ENCODE measurements at regions not wholly inside any gene's neighbourhood (a gene's known extent, or its start where the extent isn't known, plus 50 kb on each side); places are given as distances from the start of the nearest gene placed in this dataset.
"Not testable (repeated sequence)": the region's sequence is repeated elsewhere in the genome, so short reads cannot be mapped to it uniquely, and the experiment has no call there.

GRCh38 chr21:9031482-9032374, 1489.7 kb upstream of the TPTE start:
- TF ChIP-seq KDM4A (IDR thresholded peaks at IDR 0.05; ENCODE audit: low read depth, low read length, severe bottlenecking); CTCF (IDR thresholded peaks at IDR 0.05; ENCODE audit: control extremely low read depth in 1 of 3, insufficient read depth in 1 of 3, low read depth in 1 of 3, low read length in 3 of 3); POU5F1 (IDR thresholded peaks at IDR 0.05; ENCODE audit: low read depth, low read length); EP300 (IDR thresholded peaks at IDR 0.05; ENCODE audit: borderline replicate concordance in 1 of 2, low read depth in 2 of 2, low read length in 2 of 2); SRF (IDR thresholded peaks at IDR 0.05; ENCODE audit: low read depth, low read length); JUND (IDR thresholded peaks at IDR 0.05; ENCODE audit: low read length); ZNF274 (IDR thresholded peaks at IDR 0.05; ENCODE audit: borderline replicate concordance, extremely low read depth, low read length); POLR2A (IDR thresholded peaks at IDR 0.05; ENCODE audit: control extremely low read depth in 1 of 2, low read depth in 2 of 2, low read length in 2 of 2): not testable (repeated sequence)

Data from H1 (cell line).